ENCODE measurements at regions not wholly inside any gene's neighbourhood (a gene's known extent, or its start where the extent isn't known, plus 50 kb on each side); places are given as distances from the start of the nearest gene placed in this dataset.
A peak's percentile ranks its signal among the peaks of the same experiment; 100 is the strongest.

DNA sequence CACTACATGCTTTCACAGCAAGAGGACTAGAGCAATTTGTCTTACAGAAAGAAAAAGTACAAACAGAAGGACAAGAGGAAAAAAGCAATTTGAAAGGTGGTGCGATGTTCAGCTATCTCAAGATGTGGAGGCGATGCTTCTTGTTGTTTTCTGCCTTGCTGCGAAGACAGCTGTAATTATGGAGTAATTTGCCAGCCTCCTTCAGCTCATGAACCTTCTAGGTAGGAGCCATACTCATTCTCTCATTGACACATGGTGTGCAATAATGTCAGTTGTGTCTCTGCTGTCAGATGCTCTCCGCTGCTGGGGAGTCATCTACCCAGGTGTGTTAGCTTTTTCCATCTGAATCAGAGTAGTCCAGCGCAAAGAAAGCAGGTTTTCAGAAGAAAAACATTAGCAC lies 424.5 kb downstream of the NR2F1-AS1 start:
- BruUV-seq (replicated peaks), result no TSS peak

GRCh38 chr5:93154535-93154934 lies 426.5 kb downstream of the NR2F1-AS1 start:
- Histone ChIP-seq H3K27me3 (ENCODE audit: control insufficient read depth, insufficient read depth, low read length) (no peaks in the 10 kb centered on the region), H3K9me3 (ENCODE audit: control insufficient read depth, insufficient read depth, low read depth, low read length) (no peaks in the 10 kb centered on the region), H3K4me3 (ENCODE audit: low read depth in 2 of 2, low read length in 2 of 2) (no peak overlapping the region), H3K4me1 (ENCODE audit: control insufficient read depth, insufficient read depth, low read length) (peaks cover 26% of the 10 kb centered on the region), H3K36me3 (ENCODE audit: control insufficient read depth, insufficient read depth, low read length) (no peaks in the 10 kb centered on the region), H3K27ac (ENCODE audit: low read length) (no peak overlapping the region)
- ATAC-seq, result no peak
- ChIA-PET POLR2A (no interaction called here), CTCF (no interaction called here)
- in situ Hi-C loops (cut with HindIII; ENCODE audit: low pct_unique_long_range_greater_than_20kb, low sequenced_read_pairs), result no loop called here
- DNase-seq (ENCODE audit: low read depth, low spot score), result no peak
- TF ChIP-seq, protein P1, sequence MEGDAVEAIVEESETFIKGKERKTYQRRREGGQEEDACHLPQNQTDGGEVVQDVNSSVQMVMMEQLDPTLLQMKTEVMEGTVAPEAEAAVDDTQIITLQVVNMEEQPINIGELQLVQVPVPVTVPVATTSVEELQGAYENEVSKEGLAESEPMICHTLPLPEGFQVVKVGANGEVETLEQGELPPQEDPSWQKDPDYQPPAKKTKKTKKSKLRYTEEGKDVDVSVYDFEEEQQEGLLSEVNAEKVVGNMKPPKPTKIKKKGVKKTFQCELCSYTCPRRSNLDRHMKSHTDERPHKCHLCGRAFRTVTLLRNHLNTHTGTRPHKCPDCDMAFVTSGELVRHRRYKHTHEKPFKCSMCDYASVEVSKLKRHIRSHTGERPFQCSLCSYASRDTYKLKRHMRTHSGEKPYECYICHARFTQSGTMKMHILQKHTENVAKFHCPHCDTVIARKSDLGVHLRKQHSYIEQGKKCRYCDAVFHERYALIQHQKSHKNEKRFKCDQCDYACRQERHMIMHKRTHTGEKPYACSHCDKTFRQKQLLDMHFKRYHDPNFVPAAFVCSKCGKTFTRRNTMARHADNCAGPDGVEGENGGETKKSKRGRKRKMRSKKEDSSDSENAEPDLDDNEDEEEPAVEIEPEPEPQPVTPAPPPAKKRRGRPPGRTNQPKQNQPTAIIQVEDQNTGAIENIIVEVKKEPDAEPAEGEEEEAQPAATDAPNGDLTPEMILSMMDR (IDR thresholded peaks at IDR 0.05), result no peak
- TF ChIP-seq TCF7L2 (IDR thresholded peaks at IDR 0.05; ENCODE audit: low read depth, low read length), result no peak
- TF ChIP-seq SIN3A (IDR thresholded peaks at IDR 0.05; ENCODE audit: borderline replicate concordance, insufficient read depth, low read depth, low read length), result no peak
- TF ChIP-seq REST (IDR thresholded peaks at IDR 0.05; ENCODE audit: insufficient read depth in 1 of 2, low read depth in 2 of 2, low read length in 1 of 2), result no peak
- intact Hi-C loops (cut with micrococcal nuclease; ENCODE audit: unreplicated experiment), result no loop called here
- no TSS peak for BruUV-seq (replicated peaks)

More for the DNA sequence above, 424.5 kb downstream of the NR2F1-AS1 start:
- Histone ChIP-seq H3K36me3 (ENCODE audit: control insufficient read depth, insufficient read depth, low read length) (no peaks in the 10 kb centered on the region), H3K9me3 (ENCODE audit: control insufficient read depth, insufficient read depth, low read depth, low read length) (no peaks in the 10 kb centered on the region), H3K27me3 (ENCODE audit: control insufficient read depth, insufficient read depth, low read length) (no peaks in the 10 kb centered on the region), H3K4me3 (ENCODE audit: low read depth in 2 of 2, low read length in 2 of 2) (no peak overlapping the region), H3K27ac (ENCODE audit: low read length) (peak overlapping the region; percentile 46; the same call in 1 of the 2 replicates), H3K4me1 (ENCODE audit: control insufficient read depth, insufficient read depth, low read length) (peaks cover 18% of the 10 kb centered on the region)
- ChIA-PET CTCF (no interaction called here), POLR2A (no interaction called here)
- intact Hi-C loops (cut with micrococcal nuclease; ENCODE audit: unreplicated experiment) (no loop called here), in situ Hi-C loops (cut with HindIII; ENCODE audit: low pct_unique_long_range_greater_than_20kb, low sequenced_read_pairs) (no loop called here)
- no peak for ATAC-seq
- DNase-seq (ENCODE audit: low read depth, low spot score), result no peak
- TF ChIP-seq REST (IDR thresholded peaks at IDR 0.05; ENCODE audit: insufficient read depth in 1 of 2, low read depth in 2 of 2, low read length in 1 of 2), result no peak
- TF ChIP-seq POLR2AphosphoS5 (IDR thresholded peaks at IDR 0.05; ENCODE audit: low read depth, low read length), result no peak
- TF ChIP-seq SIN3A (IDR thresholded peaks at IDR 0.05; ENCODE audit: borderline replicate concordance, insufficient read depth, low read depth, low read length), result no peak
- no peak for TF ChIP-seq TCF7L2 (IDR thresholded peaks at IDR 0.05; ENCODE audit: low read depth, low read length)
- TF ChIP-seq, protein P1 (IDR thresholded peaks at IDR 0.05), result no peak
